AG10803 (cell line): ENCODE measurements at regions not wholly inside any gene's neighbourhood (a gene's known extent, or its start where the extent isn't known, plus 50 kb on each side); places are given as distances from the start of the nearest gene placed in this dataset.

ENCODE experiments used
- DNase-seq: peaks from one replicate; pipeline ENCODE4 v3.0.0; 2010; ENCODE audit warnings: low read depth
- H3K4me3 ChIP-seq: 2 replicates; pipeline ENCODE4 v1.5.1; 2011; ENCODE audit warnings: mild to moderate bottlenecking, low read length, control low read depth
- CTCF ChIP-seq: conservative IDR thresholded peaks from 2 replicates; pipeline ENCODE4 v1.5.1; 2011; ENCODE audit warnings: mild to moderate bottlenecking, low read length, control low read depth, inconsistent platforms

- TF ChIP-seq CTCF = no peak
- no peak for DNase-seq
- no peak overlapping the region for H3K4me3 ChIP-seq
Observed at GRCh38 chr4:130486186-130486585, 1390.2 kb downstream of the C4orf33 start.

GRCh38 chr4:130486841-130487240 is 1390.9 kb downstream of the C4orf33 start:
- H3K4me3 ChIP-seq = no peak overlapping the region
- no peak for TF ChIP-seq CTCF
- no peak for DNase-seq

DNA sequence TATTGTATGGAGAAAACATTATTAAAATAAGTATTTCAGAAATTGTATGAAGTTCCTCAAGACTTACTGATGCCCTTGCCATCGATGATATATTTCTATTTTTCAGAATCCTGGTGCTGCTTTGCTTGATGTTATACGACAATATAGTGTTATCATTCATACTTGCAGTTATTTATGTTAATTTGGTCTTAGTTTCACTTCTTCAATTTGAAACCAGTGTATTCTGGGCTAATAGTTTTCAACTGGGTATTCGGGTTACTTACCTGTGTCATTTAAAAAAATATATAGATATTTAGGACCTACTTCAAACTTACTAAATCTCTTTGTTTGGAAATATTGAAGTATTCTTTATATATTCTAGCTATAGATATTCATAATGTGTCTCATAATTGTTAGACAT is 1414.7 kb downstream of the C4orf33 start:
- no peak overlapping the region for H3K4me3 ChIP-seq
- DNase-seq = no peak
- no peak for TF ChIP-seq CTCF

GRCh38 chr4:130511776-130512175 is 1415.8 kb downstream of the C4orf33 start:
- TF ChIP-seq CTCF = no peak
- no peak overlapping the region for H3K4me3 ChIP-seq
- DNase-seq = no peak

GRCh38 chr4:130524057-130524456 is 1428.1 kb downstream of the C4orf33 start:
- no peak for DNase-seq
- no peak for TF ChIP-seq CTCF

GRCh38 chr4:130530505-130530904 is 1434.6 kb downstream of the C4orf33 start:
- no peak for DNase-seq
- no peak overlapping the region for H3K4me3 ChIP-seq
- TF ChIP-seq CTCF = no peak

More at GRCh38 chr4:130524057-130524456, 1428.1 kb downstream of the C4orf33 start:
- no peak overlapping the region for H3K4me3 ChIP-seq

GRCh38 chr4:130534651-130535050 is 1438.7 kb downstream of the C4orf33 start:
- H3K4me3 ChIP-seq = no peak overlapping the region
- TF ChIP-seq CTCF = no peak
- DNase-seq = no peak
